ENCODE measurements at regions not wholly inside any gene's neighbourhood (a gene's known extent, or its start where the extent isn't known, plus 50 kb on each side); places are given as distances from the start of the nearest gene placed in this dataset.

- Histone ChIP-seq H3K27me3 (ENCODE audit: insufficient read depth, insufficient read length) (no peaks in the 10 kb centered on the region), H3K9ac (ENCODE audit: insufficient read length, low read depth) (no peak overlapping the region), H3K36me3 (ENCODE audit: insufficient read depth, insufficient read length, low read length) (no peaks in the 10 kb centered on the region), H3K4me3 (ENCODE audit: insufficient read length, low read depth) (no peak overlapping the region), H3K9me3 (ENCODE audit: insufficient read depth, low read length) (no peaks in the 10 kb centered on the region), H3K4me1 (ENCODE audit: insufficient read depth, insufficient read length) (no peaks in the 10 kb centered on the region)
- no peak for TF ChIP-seq ZNF274 (IDR thresholded peaks at IDR 0.05; ENCODE audit: low read depth, low read length)
- TF ChIP-seq YY1 (IDR thresholded peaks at IDR 0.05; ENCODE audit: insufficient read depth, insufficient read length), result no peak
- no peak for TF ChIP-seq SUZ12 (IDR thresholded peaks at IDR 0.05; ENCODE audit: extremely low read depth, insufficient read depth, insufficient read length)
- no peak for DNase-seq (ENCODE audit: low read depth, low spot score)
Measured at GRCh38 chrX:124820738-124821137, 474.4 kb downstream of the SH2D1A start.

- no peaks in the 10 kb centered on the region for H3K9me3 ChIP-seq (ENCODE audit: insufficient read depth, low read length)
- no peak overlapping the region for H3K4me3 ChIP-seq (ENCODE audit: insufficient read length, low read depth)
- DNase-seq (ENCODE audit: low read depth, low spot score), result no peak
- no peak overlapping the region for H3K9ac ChIP-seq (ENCODE audit: insufficient read length, low read depth)
- TF ChIP-seq SUZ12 (IDR thresholded peaks at IDR 0.05; ENCODE audit: extremely low read depth, insufficient read depth, insufficient read length) (no peak), YY1 (IDR thresholded peaks at IDR 0.05; ENCODE audit: insufficient read depth, insufficient read length) (no peak), ZNF274 (IDR thresholded peaks at IDR 0.05; ENCODE audit: low read depth, low read length) (no peak)
- H3K4me1 ChIP-seq (ENCODE audit: insufficient read depth, insufficient read length), result no peaks in the 10 kb centered on the region
- H3K36me3 ChIP-seq (ENCODE audit: insufficient read depth, insufficient read length, low read length), result no peaks in the 10 kb centered on the region
- no peaks in the 10 kb centered on the region for H3K27me3 ChIP-seq (ENCODE audit: insufficient read depth, insufficient read length)
Measured at GRCh38 chrX:124827258-124827845, 481.0 kb downstream of the SH2D1A start.

- no peak for DNase-seq (ENCODE audit: low read depth, low spot score)
- TF ChIP-seq YY1 (IDR thresholded peaks at IDR 0.05; ENCODE audit: insufficient read depth, insufficient read length) (no peak), ZNF274 (IDR thresholded peaks at IDR 0.05; ENCODE audit: low read depth, low read length) (no peak), SUZ12 (IDR thresholded peaks at IDR 0.05; ENCODE audit: extremely low read depth, insufficient read depth, insufficient read length) (no peak)
- Histone ChIP-seq H3K4me3 (ENCODE audit: insufficient read length, low read depth) (no peak overlapping the region), H3K27me3 (ENCODE audit: insufficient read depth, insufficient read length) (no peaks in the 10 kb centered on the region), H3K9me3 (ENCODE audit: insufficient read depth, low read length) (no peaks in the 10 kb centered on the region), H3K9ac (ENCODE audit: insufficient read length, low read depth) (no peak overlapping the region), H3K36me3 (ENCODE audit: insufficient read depth, insufficient read length, low read length) (no peaks in the 10 kb centered on the region), H3K4me1 (ENCODE audit: insufficient read depth, insufficient read length) (no peaks in the 10 kb centered on the region)
Measured at GRCh38 chrX:124829930-124830329, 483.6 kb downstream of the SH2D1A start.

- Histone ChIP-seq H3K4me3 (ENCODE audit: insufficient read length, low read depth) (no peak overlapping the region), H3K27me3 (ENCODE audit: insufficient read depth, insufficient read length) (no peaks in the 10 kb centered on the region), H3K36me3 (ENCODE audit: insufficient read depth, insufficient read length, low read length) (no peaks in the 10 kb centered on the region), H3K9me3 (ENCODE audit: insufficient read depth, low read length) (no peaks in the 10 kb centered on the region), H3K9ac (ENCODE audit: insufficient read length, low read depth) (no peak overlapping the region), H3K4me1 (ENCODE audit: insufficient read depth, insufficient read length) (no peaks in the 10 kb centered on the region)
- DNase-seq (ENCODE audit: low read depth, low spot score), result no peak
- TF ChIP-seq SUZ12 (IDR thresholded peaks at IDR 0.05; ENCODE audit: extremely low read depth, insufficient read depth, insufficient read length) (no peak), ZNF274 (IDR thresholded peaks at IDR 0.05; ENCODE audit: low read depth, low read length) (no peak), YY1 (IDR thresholded peaks at IDR 0.05; ENCODE audit: insufficient read depth, insufficient read length) (no peak)
Measured at GRCh38 chrX:124836786-124837185, 482.9 kb upstream of the TEX13C start.

GRCh38 chrX:124842205-124842604 is 477.5 kb upstream of the TEX13C start:
- H3K27me3 ChIP-seq (ENCODE audit: insufficient read depth, insufficient read length), result no peaks in the 10 kb centered on the region
- TF ChIP-seq SUZ12 (IDR thresholded peaks at IDR 0.05; ENCODE audit: extremely low read depth, insufficient read depth, insufficient read length) (no peak), ZNF274 (IDR thresholded peaks at IDR 0.05; ENCODE audit: low read depth, low read length) (no peak), YY1 (IDR thresholded peaks at IDR 0.05; ENCODE audit: insufficient read depth, insufficient read length) (no peak)
- no peak overlapping the region for H3K4me3 ChIP-seq (ENCODE audit: insufficient read length, low read depth)
- H3K36me3 ChIP-seq (ENCODE audit: insufficient read depth, insufficient read length, low read length), result no peaks in the 10 kb centered on the region
- H3K9me3 ChIP-seq (ENCODE audit: insufficient read depth, low read length), result no peaks in the 10 kb centered on the region
- H3K4me1 ChIP-seq (ENCODE audit: insufficient read depth, insufficient read length), result no peaks in the 10 kb centered on the region
- peak; percentile 13 for DNase-seq (ENCODE audit: low read depth, low spot score)
- H3K9ac ChIP-seq (ENCODE audit: insufficient read length, low read depth), result no peak overlapping the region

- DNase-seq (ENCODE audit: low read depth, low spot score), result no peak
- Histone ChIP-seq H3K4me3 (ENCODE audit: insufficient read length, low read depth) (no peak overlapping the region), H3K27me3 (ENCODE audit: insufficient read depth, insufficient read length) (no peaks in the 10 kb centered on the region), H3K9ac (ENCODE audit: insufficient read length, low read depth) (no peak overlapping the region), H3K4me1 (ENCODE audit: insufficient read depth, insufficient read length) (no peaks in the 10 kb centered on the region), H3K9me3 (ENCODE audit: insufficient read depth, low read length) (no peaks in the 10 kb centered on the region), H3K36me3 (ENCODE audit: insufficient read depth, insufficient read length, low read length) (no peaks in the 10 kb centered on the region)
- no peak for TF ChIP-seq ZNF274 (IDR thresholded peaks at IDR 0.05; ENCODE audit: low read depth, low read length)
- TF ChIP-seq YY1 (IDR thresholded peaks at IDR 0.05; ENCODE audit: insufficient read depth, insufficient read length), result no peak
- no peak for TF ChIP-seq SUZ12 (IDR thresholded peaks at IDR 0.05; ENCODE audit: extremely low read depth, insufficient read depth, insufficient read length)
Measured at GRCh38 chrX:124860736-124861135, 458.9 kb upstream of the TEX13C start.

- Histone ChIP-seq H3K4me3 (ENCODE audit: insufficient read length, low read depth) (no peak overlapping the region), H3K9ac (ENCODE audit: insufficient read length, low read depth) (no peak overlapping the region), H3K4me1 (ENCODE audit: insufficient read depth, insufficient read length) (no peaks in the 10 kb centered on the region), H3K36me3 (ENCODE audit: insufficient read depth, insufficient read length, low read length) (no peaks in the 10 kb centered on the region), H3K9me3 (ENCODE audit: insufficient read depth, low read length) (no peaks in the 10 kb centered on the region), H3K27me3 (ENCODE audit: insufficient read depth, insufficient read length) (no peaks in the 10 kb centered on the region)
- no peak for DNase-seq (ENCODE audit: low read depth, low spot score)
- TF ChIP-seq YY1 (IDR thresholded peaks at IDR 0.05; ENCODE audit: insufficient read depth, insufficient read length), result no peak
- TF ChIP-seq ZNF274 (IDR thresholded peaks at IDR 0.05; ENCODE audit: low read depth, low read length), result no peak
- no peak for TF ChIP-seq SUZ12 (IDR thresholded peaks at IDR 0.05; ENCODE audit: extremely low read depth, insufficient read depth, insufficient read length)
Measured at GRCh38 chrX:124862301-124862700, 457.4 kb upstream of the TEX13C start.
